ENCODE measurements at regions not wholly inside any gene's neighbourhood (a gene's known extent, or its start where the extent isn't known, plus 50 kb on each side); places are given as distances from the start of the nearest gene placed in this dataset.
A peak's percentile ranks its signal among the peaks of the same experiment; 100 is the strongest.
"Not testable (repeated sequence)": the region's sequence is repeated elsewhere in the genome, so short reads cannot be mapped to it uniquely, and the experiment has no call there.

GRCh38 chr12:102298022-102298421, 100.4 kb upstream of the PMCH start:
- DNase-seq (ENCODE audit: low read depth), result no peak

GRCh38 chr12:102297412-102297811, 99.8 kb upstream of the PMCH start:
- no peak for DNase-seq (ENCODE audit: low read depth)

DNA sequence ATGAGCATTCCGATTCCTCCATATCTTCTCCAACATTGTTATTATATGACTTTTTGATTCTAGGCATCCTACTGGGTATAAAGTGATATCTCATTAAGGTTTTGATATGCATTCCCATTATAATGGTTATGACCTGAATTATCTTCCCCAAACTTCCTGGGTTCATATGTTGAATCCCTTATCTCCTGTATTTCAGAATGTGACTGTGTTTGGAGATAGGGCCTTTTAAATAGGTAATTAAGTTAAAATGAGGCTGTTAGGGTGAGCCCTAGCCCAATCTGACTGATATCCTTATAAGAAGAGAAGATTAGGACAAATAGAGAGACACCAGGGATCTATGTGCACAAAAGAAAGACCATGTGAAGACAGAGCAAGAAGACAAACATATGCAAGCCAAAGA, 96.9 kb upstream of the PMCH start:
- no peak for DNase-seq (ENCODE audit: low read depth)

- peak; percentile 0 for DNase-seq (ENCODE audit: low read depth)
Observed at GRCh38 chr12:102291498-102292440, 94.1 kb upstream of the PMCH start.

GRCh38 chr12:102289702-102290101, 92.1 kb upstream of the PMCH start:
- DNase-seq (ENCODE audit: low read depth), result not testable (repeated sequence)

GRCh38 chr12:102281231-102281630, 83.6 kb upstream of the PMCH start:
- no peak for DNase-seq (ENCODE audit: low read depth)

GRCh38 chr12:102255687-102256086, 58.1 kb upstream of the PMCH start:
- not testable (repeated sequence) for DNase-seq (ENCODE audit: low read depth)

DNA sequence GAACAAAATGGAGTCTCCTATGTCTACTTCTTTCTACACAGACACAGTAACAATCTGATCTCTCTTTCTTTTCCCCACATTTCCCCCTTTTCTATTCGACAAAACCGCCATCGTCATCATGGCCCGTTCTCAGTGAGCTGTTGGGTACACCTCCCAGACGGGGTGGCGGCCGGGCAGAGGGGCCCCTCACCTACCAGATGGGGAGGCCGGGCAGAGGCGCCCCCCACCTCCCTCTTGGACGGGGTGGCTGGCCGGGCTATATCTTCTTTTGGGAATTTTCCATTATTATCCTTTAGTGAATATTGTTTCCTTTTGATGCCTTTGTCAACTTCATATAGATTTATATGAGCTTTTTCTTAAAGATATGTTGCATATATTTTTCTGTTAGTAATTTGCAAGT, 53.4 kb upstream of the PMCH start:
- not testable (repeated sequence) for DNase-seq (ENCODE audit: low read depth)

DNA sequence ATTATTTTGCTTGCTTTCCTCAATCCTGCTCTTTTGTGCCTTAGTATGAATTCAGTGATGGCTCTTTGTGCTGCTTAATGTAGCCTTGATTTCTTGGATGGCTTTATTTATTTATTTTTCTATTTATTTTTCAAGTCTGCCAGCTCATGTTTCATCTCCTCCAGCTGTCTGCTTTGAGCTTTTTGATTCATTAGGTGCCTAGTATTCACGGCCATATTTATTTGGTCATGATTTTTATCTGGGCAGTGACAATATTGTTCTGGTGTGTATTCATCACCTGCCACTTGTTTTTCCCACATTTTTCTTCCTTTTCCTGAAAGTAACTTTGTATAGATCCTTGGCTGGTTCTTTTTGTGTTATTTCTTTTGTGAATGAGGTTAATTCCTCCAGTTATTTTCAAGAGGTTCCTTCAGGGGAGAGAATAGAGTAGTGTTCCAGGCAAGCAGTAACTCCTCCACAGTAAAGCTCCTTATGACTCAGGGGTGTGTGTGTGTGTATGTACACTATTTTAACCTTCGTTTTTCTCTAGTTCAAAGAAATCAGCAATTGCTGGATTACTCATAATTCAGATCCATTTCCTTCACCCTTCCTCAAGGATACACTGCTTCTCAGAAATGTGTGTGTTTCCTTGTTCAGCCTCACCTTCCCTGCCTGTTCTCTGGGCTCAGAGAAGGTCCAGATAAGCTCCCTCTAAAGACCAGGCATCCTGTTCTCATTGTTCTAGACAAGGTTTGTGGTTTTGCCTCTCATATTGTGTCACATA, 51.6 kb upstream of the PMCH start:
- DNase-seq (ENCODE audit: low read depth), result no peak
